Heart left ventricle (tissue), 13 donors: ENCODE measurements at regions not wholly inside any gene's neighbourhood (a gene's known extent, or its start where the extent isn't known, plus 50 kb on each side); places are given as distances from the start of the nearest gene placed in this dataset.

Experiments
- POLR2A ChIP-seq, 2 donors: fragments of 450-650 bp; IDR thresholded peaks; one replicate each; pipeline ENCODE4 v1.6.1; 2017; ENCODE audit warnings: antibody characterized with exemption in 2 of 2, mild to moderate bottlenecking in 2 of 2, moderate library complexity in 2 of 2
- TF ChIP-seq, protein P1 (sequence below), 12 donors: fragments of 200-600 bp; sonication (generic) in 4 of 12; IDR thresholded peaks; one replicate each; pipeline versions ENCODE4 v1.5.0 to v1.8.0; 2018 to 2022; ENCODE audit warnings: antibody characterized with exemption in 12 of 12, mild to moderate bottlenecking in 5 of 12
- donor health status: ischemic (EF 13 %, LVEDD 7.1; RV severe dilation, severe dysfunction).
- donor health status: DM: no; HTN: yes; CAD: no.
- donor health status: DM: no; HTN: no; CAD: no.
- donor health status: ischemic (EF 25% LVEDD 6.9; RV normal size, moderate dysfunction).
- donor health status: ischemic (EF 25% LVEDD 5.7; RV mildly dilated, moderate dysfunction).
- donor health status: ischemic (EF 35%, LVEDD 5.7; RV mildly dilated, moderate dysfunction).
- donor health status: nonischemic (EF 11% LVEDD 7.7; RV severe dilation, severe dysfunction).
- donor health status: DM: yes; HTN: yes; CAD: no.
- donor health status: PGD.
- donor health status: ischemic (EF 29% LVEDD 5.4; RV normal size, mild dysfunction).
- donor health status: nonischemic (EF 23%, LVEDD 6.1; RV moderate dilation, normal function).

DNA sequence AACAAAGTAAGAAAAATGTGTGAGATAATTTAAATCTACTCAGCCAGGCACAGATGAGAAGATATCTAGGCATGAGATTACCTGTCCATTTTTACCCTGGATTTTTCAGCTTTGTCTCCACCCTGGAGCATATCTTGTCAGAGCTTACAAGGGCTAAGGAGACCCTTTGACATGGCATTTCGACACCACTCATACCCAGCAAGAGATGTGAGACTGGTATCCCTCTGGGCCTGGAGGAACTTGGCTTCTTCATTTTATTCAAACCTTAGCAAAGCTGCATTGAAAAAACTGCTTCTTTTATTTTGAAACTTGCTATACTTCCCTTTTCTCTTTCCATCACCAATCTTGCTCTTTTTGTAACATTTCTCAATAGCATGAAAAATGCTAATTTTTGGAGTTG is 194.9 kb upstream of the HNMT start:
- no peak for TF ChIP-seq POLR2A (IDR thresholded peaks at IDR 0.05)
- TF ChIP-seq, protein P1, sequence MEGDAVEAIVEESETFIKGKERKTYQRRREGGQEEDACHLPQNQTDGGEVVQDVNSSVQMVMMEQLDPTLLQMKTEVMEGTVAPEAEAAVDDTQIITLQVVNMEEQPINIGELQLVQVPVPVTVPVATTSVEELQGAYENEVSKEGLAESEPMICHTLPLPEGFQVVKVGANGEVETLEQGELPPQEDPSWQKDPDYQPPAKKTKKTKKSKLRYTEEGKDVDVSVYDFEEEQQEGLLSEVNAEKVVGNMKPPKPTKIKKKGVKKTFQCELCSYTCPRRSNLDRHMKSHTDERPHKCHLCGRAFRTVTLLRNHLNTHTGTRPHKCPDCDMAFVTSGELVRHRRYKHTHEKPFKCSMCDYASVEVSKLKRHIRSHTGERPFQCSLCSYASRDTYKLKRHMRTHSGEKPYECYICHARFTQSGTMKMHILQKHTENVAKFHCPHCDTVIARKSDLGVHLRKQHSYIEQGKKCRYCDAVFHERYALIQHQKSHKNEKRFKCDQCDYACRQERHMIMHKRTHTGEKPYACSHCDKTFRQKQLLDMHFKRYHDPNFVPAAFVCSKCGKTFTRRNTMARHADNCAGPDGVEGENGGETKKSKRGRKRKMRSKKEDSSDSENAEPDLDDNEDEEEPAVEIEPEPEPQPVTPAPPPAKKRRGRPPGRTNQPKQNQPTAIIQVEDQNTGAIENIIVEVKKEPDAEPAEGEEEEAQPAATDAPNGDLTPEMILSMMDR (IDR thresholded peaks at IDR 0.05) = no peak
